ENCODE measurements at regions not wholly inside any gene's neighbourhood (a gene's known extent, or its start where the extent isn't known, plus 50 kb on each side); places are given as distances from the start of the nearest gene placed in this dataset.

DNA sequence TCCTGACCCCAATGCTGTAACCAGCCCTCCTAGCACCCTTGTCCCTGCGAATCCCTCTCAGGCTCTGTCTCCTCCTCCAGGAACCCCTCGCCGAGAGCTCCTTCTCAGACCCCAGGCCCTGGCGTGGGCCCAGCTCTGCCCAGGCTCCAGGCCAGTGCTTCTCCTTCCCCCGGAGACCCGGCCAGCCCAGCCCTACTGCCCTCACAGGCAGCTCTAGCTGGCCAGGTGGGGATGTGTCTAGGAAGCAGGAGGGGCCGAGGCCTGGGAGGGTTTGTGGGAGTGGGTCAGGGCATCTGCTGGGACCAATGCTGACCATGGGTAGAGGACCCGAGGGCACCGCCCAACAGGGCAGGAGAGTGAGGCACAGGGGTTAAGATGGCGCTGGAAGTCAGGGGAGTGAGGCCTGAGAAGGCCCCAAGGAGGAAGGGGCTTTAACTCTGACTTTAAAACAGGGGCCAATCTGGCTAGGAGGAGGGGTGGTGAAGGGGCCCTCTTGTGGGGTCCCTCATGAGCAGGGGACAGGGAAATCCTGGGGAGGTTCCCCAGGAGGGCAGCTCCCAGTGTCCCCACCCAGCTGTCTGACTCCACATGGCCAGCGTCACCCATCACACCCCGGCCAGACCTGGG, 64.7 kb upstream of the NKX1-1 start (continued):
- no peak for TF ChIP-seq HLTF (IDR thresholded peaks at IDR 0.05)
- no peak for TF ChIP-seq ARID1B (IDR thresholded peaks at IDR 0.05)
- TF ChIP-seq SIN3B (IDR thresholded peaks at IDR 0.05; ENCODE audit: low read depth): no peak

DNA sequence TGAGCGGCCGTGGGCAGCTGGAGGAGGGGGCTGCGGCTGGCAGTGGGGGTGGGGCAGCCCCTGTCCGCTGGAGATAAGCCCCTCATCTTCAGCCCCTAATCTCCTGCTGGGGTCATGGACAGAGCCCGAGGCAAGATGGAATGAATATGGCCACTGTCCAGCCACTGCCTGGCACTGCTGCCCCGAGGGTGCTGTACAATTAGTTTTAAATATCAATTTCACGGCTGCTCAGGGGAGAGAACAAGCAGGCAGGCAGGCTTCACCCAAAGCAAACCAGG, 64.1 kb upstream of the NKX1-1 start:
- Histone ChIP-seq H3K36me3 (ENCODE audit: control insufficient read depth, insufficient read depth, low read length) (no peaks in the 10 kb centered on the region), H3K4me1 (replicated peaks in 1 of 2; ENCODE audit: control insufficient read depth in 2 of 2, insufficient read depth in 2 of 2, low read length in 2 of 2) (peaks cover 0 to 20% of the 10 kb centered on the region in 2 experiments; a peak in 2 of 5 replicates), H3K9me3 (replicated peaks; ENCODE audit: control insufficient read depth, insufficient read depth, low read depth, low read length) (no peaks in the 10 kb centered on the region; the same call in 1 of the 2 replicates), H3K27me3 (ENCODE audit: control insufficient read depth in 2 of 2, insufficient read depth in 2 of 2, low read length in 2 of 2) (peaks cover 0 to 15% of the 10 kb centered on the region in 2 experiments; a peak in 3 of 5 replicates), H4K20me1 (replicated peaks; ENCODE audit: control insufficient read depth, insufficient read depth, low read length) (no peaks in the 10 kb centered on the region), H3K9me1 (ENCODE audit: control insufficient read depth, insufficient read depth, low read length) (no peaks in the 10 kb centered on the region), H3K4me2 (ENCODE audit: insufficient read depth, low read length) (no peak overlapping the region), H2AFZ (ENCODE audit: low read depth, low read length) (no peak overlapping the region), H3K4me3 (no peak overlapping the region), H3K9ac (ENCODE audit: insufficient read depth in 1 of 2, low read depth in 2 of 2, low read length in 2 of 2) (no peak overlapping the region), H3K79me2 (ENCODE audit: control insufficient read depth, insufficient read depth, low read length) (no peaks in the 10 kb centered on the region), H3K27ac (ENCODE audit: extremely low read depth, low read depth, low read length) (no peak overlapping the region)
- BruUV-seq (replicated peaks): no TSS peak
- 3% methylated on average over 5 of the region's 7 CpGs for WGBS (ENCODE audit: insufficient coverage, low coverage, missing lambda C conversion rate)
- ATAC-seq (no peak), FAIRE-seq (no peak), DNase-seq (ENCODE audit: extremely low read depth in 1 of 4, low spot score in 3 of 4) (no peak)
- intact Hi-C loops (cut with micrococcal nuclease): no loop called here
- in situ Hi-C loops (cut with MboI): no loop called here
- TF ChIP-seq, protein P1, sequence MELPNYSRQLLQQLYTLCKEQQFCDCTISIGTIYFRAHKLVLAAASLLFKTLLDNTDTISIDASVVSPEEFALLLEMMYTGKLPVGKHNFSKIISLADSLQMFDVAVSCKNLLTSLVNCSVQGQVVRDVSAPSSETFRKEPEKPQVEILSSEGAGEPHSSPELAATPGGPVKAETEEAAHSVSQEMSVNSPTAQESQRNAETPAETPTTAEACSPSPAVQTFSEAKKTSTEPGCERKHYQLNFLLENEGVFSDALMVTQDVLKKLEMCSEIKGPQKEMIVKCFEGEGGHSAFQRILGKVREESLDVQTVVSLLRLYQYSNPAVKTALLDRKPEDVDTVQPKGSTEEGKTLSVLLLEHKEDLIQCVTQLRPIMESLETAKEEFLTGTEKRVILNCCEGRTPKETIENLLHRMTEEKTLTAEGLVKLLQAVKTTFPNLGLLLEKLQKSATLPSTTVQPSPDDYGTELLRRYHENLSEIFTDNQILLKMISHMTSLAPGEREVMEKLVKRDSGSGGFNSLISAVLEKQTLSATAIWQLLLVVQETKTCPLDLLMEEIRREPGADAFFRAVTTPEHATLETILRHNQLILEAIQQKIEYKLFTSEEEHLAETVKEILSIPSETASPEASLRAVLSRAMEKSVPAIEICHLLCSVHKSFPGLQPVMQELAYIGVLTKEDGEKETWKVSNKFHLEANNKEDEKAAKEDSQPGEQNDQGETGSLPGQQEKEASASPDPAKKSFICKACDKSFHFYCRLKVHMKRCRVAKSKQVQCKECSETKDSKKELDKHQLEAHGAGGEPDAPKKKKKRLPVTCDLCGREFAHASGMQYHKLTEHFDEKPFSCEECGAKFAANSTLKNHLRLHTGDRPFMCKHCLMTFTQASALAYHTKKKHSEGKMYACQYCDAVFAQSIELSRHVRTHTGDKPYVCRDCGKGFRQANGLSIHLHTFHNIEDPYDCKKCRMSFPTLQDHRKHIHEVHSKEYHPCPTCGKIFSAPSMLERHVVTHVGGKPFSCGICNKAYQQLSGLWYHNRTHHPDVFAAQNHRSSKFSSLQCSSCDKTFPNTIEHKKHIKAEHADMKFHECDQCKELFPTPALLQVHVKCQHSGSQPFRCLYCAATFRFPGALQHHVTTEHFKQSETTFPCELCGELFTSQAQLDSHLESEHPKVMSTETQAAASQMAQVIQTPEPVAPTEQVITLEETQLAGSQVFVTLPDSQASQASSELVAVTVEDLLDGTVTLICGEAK (IDR thresholded peaks at IDR 0.05): no peak
- TF ChIP-seq, protein P1 (CRISPR knock-in tag; IDR thresholded peaks at IDR 0.05): no peak
- TF ChIP-seq SP2 (IDR thresholded peaks at IDR 0.05; ENCODE audit: extremely low read depth, low read depth, low read length, poor library complexity, severe bottlenecking) (no peak), CXXC5 (CRISPR knock-in tag; IDR thresholded peaks at IDR 0.05) (no peak), POLR2B (IDR thresholded peaks at IDR 0.05; ENCODE audit: low read depth, partially characterized antibody) (no peak), ZNF134 (CRISPR knock-in tag; conservative IDR thresholded peaks at IDR 0.05) (no peak), KHSRP (IDR thresholded peaks at IDR 0.05) (no peak), ZFX (CRISPR knock-in tag; IDR thresholded peaks at IDR 0.05) (no peak)
- TF ChIP-seq, protein P2, sequence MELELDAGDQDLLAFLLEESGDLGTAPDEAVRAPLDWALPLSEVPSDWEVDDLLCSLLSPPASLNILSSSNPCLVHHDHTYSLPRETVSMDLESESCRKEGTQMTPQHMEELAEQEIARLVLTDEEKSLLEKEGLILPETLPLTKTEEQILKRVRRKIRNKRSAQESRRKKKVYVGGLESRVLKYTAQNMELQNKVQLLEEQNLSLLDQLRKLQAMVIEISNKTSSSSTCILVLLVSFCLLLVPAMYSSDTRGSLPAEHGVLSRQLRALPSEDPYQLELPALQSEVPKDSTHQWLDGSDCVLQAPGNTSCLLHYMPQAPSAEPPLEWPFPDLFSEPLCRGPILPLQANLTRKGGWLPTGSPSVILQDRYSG (tag; conservative IDR thresholded peaks at IDR 0.05; ENCODE audit: low read depth): no peak
- POLR2A ChIA-PET: interaction anchor here (1.1 kb wide), 1 partner anchor 20 kb away, joined by 3 read pairs; no protein-coding TSS in a partner anchor
- CTCF ChIA-PET (ENCODE audit: low intra/inter-chr PET ratio): no interaction called here

Measured in K562 (cell line).